GM19372 (cell line): ENCODE measurements at regions not wholly inside any gene's neighbourhood (a gene's known extent, or its start where the extent isn't known, plus 50 kb on each side); places are given as distances from the start of the nearest gene placed in this dataset.

Experiments used
- ATAC-seq: cut with Tn5 transposase; IDR thresholded peaks from one replicate; pipeline ENCODE4 v1.9.1; 2021; ENCODE audit warnings: mild to moderate bottlenecking, low read depth, moderate library complexity; ENCODE audit not compliant: unreplicated experiment

- no peak for ATAC-seq
Measured at GRCh38 chr6:104134876-104135275, 724.8 kb downstream of the HACE1 start.

DNA sequence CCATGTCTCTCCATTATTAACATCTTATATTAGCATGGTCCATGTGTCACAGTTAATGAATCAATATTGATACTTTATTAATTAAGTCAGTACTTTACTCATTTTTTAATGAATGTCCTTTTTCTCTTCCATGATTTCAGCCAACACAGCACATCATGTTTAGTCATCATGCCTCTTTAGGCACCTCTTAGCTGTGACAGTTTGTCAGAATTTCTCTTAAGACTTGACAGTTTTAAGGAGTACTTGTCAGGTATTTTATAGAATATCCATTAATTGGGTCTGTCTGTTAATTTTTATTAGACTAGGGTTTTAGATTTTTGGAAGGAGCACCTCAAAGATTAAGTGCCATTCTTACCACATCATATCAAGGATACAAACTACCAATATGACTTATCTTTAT lies 729.4 kb downstream of the HACE1 start:
- no peak for ATAC-seq

- ATAC-seq, result no peak
Measured at GRCh38 chr6:104126315-104127005, 733.3 kb downstream of the HACE1 start.

- no peak for ATAC-seq
Measured at GRCh38 chr6:104123227-104123626, 736.5 kb downstream of the HACE1 start.

GRCh38 chr6:104118274-104118673 lies 741.4 kb downstream of the HACE1 start:
- no peak for ATAC-seq

GRCh38 chr6:104109806-104110205 lies 749.9 kb downstream of the HACE1 start:
- no peak for ATAC-seq

DNA sequence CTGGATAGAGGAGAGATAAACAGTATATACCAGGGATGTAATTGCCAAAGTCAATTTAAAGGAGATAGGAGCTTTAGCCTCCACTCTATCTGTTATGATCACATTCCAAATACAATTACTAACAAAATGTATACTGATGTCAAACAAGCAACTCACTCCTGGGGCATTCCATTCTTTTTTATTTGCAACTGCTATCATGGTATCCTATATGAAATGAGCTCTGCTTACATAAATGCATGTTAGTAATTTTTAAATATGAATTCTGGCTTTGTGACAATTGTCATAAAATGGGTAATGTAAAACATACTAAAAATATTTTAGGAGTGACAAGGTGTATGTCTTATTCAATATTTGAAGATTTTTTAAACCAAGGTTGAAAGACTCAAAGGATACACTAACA lies 751.1 kb downstream of the HACE1 start:
- no peak for ATAC-seq

GRCh38 chr6:104095661-104096416 lies 763.9 kb downstream of the HACE1 start:
- ATAC-seq, result no peak

DNA sequence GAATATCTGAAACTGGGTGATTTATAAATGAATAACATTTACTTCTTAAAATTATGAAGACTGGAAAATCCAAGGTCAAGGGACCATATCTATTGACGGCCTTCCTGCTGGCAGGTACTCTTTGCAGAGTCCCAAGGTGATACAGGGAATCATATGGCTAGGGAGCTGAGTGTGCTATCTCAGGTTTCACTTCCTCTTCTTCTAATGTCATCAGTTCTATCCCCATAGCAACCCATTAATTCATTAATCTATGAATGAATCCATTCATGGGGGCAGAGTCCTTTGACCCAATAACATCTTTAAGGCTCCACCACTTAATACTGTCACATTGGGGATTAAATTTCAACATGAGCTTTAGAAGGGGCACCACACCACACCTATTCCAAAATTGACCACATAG lies 772.0 kb downstream of the HACE1 start:
- ATAC-seq, result no peak

GRCh38 chr6:104068281-104068680 lies 791.4 kb downstream of the HACE1 start:
- no peak for ATAC-seq

- ATAC-seq, result no peak
Measured at GRCh38 chr6:104064876-104065275, 794.8 kb downstream of the HACE1 start.

DNA sequence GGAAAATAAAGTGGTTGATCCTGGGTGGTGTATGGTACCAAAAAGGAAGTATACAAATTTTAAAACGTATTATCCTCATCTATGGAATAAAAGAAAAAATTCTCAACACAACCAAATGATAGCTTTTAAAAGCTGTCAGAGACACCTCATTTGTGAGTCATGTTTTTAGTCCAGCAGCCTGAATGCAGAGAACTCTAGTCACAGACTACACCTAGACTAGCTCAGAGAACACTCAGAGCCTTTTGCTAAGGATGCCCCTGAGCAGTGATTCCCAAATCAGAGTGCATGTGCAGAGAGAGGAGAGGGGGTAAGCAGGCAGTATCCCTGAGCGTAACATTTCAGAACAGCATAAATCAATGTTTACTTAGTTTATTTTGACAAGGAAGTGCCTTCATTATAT lies 809.3 kb downstream of the HACE1 start:
- ATAC-seq, result no peak

DNA sequence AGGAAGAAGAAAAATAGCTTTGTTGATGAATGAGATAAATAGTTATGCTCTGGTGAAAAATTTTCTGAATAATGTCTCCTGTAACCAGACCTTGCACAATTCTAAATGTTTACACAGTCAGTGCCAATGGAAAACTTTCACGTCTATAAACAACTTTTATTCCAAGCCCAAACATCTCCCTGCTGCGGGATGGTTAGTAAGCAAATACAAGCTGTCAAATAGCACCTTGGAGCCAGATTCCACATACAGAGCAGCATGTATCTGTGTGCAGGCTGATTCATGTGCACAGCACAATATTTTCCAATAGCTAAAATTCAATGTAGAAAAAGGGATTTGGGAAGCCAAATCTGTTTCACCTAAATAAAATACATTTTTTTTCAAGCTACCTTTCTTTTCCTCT lies 813.3 kb downstream of the HACE1 start:
- no peak for ATAC-seq

DNA sequence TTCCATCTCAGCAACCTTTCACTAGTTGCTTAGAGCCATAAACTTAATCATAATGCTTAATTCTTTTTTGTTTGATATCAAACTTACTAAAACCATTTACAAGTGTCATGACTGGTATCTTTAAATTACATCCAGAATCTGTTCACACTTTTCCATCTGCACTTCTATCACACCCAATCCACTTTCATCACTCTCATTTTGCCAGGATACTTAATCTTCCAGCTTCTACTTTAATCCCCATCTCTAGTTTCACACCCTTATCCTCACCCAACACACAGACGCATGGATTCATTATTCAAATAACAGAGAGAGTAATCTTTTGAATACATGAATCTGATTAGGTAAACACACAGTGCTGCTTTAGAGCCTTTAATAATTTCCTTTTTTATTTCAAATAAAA lies 828.4 kb downstream of the HACE1 start:
- ATAC-seq, result no peak

- no peak for ATAC-seq
Measured at GRCh38 chr6:104022126-104022525, 837.6 kb downstream of the HACE1 start.

DNA sequence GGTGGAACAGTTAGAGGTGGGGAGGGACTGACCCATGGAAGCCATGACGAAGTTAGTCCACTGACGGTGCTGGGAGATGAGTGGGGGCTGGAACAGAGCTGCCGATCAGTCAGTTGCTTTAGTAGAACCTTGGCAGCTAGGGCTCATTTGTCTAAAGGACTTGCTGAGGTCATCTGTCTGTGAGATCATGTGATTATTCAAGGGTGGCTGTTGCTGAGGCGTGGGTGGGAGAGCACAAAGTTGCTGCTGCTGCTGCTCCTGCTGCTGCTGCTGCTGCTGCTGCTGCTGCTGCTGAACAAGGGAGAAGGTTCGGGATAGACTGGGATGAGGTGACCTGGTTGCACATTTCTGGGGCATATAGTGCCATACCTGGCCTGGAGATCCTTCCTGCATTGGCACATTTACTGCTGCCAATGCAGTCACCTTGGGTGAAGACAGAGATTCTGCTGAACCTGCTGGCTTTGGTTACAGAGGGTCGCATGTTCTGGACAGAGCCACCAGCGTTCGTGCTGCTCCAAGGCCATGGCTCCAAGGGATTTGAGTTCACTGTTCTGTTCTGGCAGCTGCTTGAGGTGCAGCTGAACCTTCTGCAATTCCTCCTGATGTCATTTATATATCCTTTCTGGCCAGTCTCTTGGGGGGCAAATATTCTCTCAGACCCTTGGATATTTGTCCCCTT lies 840.5 kb downstream of the HACE1 start:
- no peak for ATAC-seq

GRCh38 chr6:104017410-104018381 lies 842.0 kb downstream of the HACE1 start:
- ATAC-seq, result no peak

DNA sequence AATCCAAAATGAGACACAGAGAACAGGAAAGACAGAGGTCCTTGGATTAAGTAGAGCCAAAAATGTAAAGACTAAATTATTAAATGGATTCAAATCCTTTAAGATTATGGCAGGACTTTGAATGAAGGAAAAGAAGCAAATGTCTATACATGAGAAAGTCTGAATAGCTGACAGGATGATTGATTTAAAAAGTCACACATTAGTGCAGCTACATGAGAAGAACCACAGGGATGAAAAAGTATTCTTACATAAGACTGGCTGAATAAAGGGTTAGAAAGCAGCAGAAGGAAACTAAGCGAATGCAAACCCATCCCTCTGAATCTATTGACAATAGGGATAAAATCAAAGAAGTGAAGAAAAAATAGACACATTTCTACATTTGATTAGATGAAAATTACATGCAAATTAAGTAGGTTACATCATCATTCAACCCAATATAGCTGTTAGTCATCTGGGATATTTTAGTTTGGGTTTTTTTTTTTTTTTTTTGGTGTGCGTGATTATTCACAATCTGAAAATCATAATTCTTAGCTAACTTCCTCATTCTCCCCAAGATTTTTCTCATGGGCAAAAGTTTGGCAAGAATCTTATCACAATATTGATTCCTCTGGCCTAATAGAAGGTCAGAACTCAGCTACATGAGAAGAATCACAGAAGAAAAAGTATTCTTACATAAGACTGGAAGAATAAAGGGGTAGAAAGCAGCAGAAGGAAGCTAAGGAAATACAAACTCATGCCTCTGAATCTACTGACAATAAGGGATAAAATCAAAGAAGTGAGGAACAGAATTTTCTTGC lies 845.4 kb downstream of the HACE1 start:
- no peak for ATAC-seq

GRCh38 chr6:104013312-104013971 lies 846.3 kb downstream of the HACE1 start:
- ATAC-seq, result no peak
